HEK293T (cell line): ENCODE measurements at regions not wholly inside any gene's neighbourhood (a gene's known extent, or its start where the extent isn't known, plus 50 kb on each side); places are given as distances from the start of the nearest gene placed in this dataset.

Experiments
- ARNT ChIP-seq: fragments of 450-650 bp; IDR thresholded peaks from 2 replicates; pipeline ENCODE4 v1.6.1; 2017; ENCODE audit warnings: mild to moderate bottlenecking
- BHLHE40 ChIP-seq: fragments of 450-650 bp; IDR thresholded peaks from 2 replicates; pipeline ENCODE4 v1.6.1; 2016; ENCODE audit warnings: mild to moderate bottlenecking, moderate library complexity, borderline replicate concordance
- CTBP1 ChIP-seq: fragments of 450-650 bp; IDR thresholded peaks from 2 replicates; pipeline ENCODE4 v1.6.1; 2016; ENCODE audit warnings: borderline replicate concordance
- ELF4 ChIP-seq: fragments of 450-650 bp; IDR thresholded peaks from 2 replicates; pipeline ENCODE4 v1.6.1; 2017; ENCODE audit warnings: antibody characterized with exemption
- FOXA1 ChIP-seq: fragments of 450-650 bp; IDR thresholded peaks from 2 replicates; pipeline ENCODE4 v1.6.1; 2016; ENCODE audit warnings: mild to moderate bottlenecking
- FOXK2 ChIP-seq: fragments of 450-650 bp; IDR thresholded peaks from 2 replicates; pipeline ENCODE4 v1.6.1; 2016; ENCODE audit warnings: mild to moderate bottlenecking
- FOXM1 ChIP-seq: fragments of 450-650 bp; IDR thresholded peaks from 2 replicates; pipeline ENCODE4 v1.6.1; 2017; ENCODE audit warnings: mild to moderate bottlenecking, borderline replicate concordance
- HDGF ChIP-seq: fragments of 450-650 bp; IDR thresholded peaks from 2 replicates; pipeline ENCODE4 v1.6.1; 2017; ENCODE audit warnings: antibody characterized with exemption, borderline replicate concordance
- L3MBTL2 ChIP-seq: fragments of 450-650 bp; conservative IDR thresholded peaks from 2 replicates; pipeline ENCODE4 v1.6.1; 2016; ENCODE audit warnings: mild to moderate bottlenecking
- LEF1 ChIP-seq: fragments of 450-650 bp; IDR thresholded peaks from 2 replicates; pipeline ENCODE4 v1.6.1; 2017; ENCODE audit warnings: mild to moderate bottlenecking, borderline replicate concordance
- SP1 ChIP-seq: fragments of 450-650 bp; IDR thresholded peaks from 2 replicates; pipeline ENCODE4 v1.6.1; 2017
- SUZ12 ChIP-seq: fragments of 450-650 bp; IDR thresholded peaks from 2 replicates; pipeline ENCODE4 v1.6.1; 2016; ENCODE audit warnings: mild to moderate bottlenecking
- TARDBP ChIP-seq: fragments of 450-650 bp; IDR thresholded peaks from 2 replicates; pipeline ENCODE4 v1.6.1; 2016
- TF ChIP-seq, protein P1 (sequence below): fragments of 450-650 bp; IDR thresholded peaks from 2 replicates; pipeline ENCODE4 v1.6.1; 2016

DNA sequence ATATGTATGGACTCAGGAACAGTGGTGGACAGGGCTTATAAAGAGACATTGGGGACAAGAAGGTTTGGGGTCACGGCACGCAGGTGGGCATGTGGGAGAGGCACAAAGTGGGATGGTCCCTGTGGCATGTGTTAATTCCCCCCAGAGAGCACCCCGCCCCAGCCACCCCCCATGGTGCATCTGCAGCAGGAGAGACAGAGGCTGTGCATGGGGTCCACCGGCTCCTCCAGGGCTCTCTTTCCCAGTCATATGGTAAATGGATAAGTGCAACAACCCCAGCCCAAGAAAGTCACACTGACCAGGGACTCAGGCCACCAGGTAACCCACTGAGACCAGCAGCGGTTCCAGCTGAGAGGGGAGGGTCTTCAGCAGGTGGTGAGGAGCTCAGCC is 242.1 kb downstream of the BCL11B start:
- TF ChIP-seq ARNT (no peak), FOXM1 (no peak), SUZ12 (no peak), SP1 (no peak), BHLHE40 (no peak), ELF4 (no peak), HDGF (no peak), FOXK2 (no peak), TARDBP (no peak), FOXA1 (no peak), LEF1 (no peak), L3MBTL2 (no peak), CTBP1 (no peak)
- TF ChIP-seq, protein P1, sequence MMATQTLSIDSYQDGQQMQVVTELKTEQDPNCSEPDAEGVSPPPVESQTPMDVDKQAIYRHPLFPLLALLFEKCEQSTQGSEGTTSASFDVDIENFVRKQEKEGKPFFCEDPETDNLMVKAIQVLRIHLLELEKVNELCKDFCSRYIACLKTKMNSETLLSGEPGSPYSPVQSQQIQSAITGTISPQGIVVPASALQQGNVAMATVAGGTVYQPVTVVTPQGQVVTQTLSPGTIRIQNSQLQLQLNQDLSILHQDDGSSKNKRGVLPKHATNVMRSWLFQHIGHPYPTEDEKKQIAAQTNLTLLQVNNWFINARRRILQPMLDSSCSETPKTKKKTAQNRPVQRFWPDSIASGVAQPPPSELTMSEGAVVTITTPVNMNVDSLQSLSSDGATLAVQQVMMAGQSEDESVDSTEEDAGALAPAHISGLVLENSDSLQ = no peak
